ENCODE measurements at regions not wholly inside any gene's neighbourhood (a gene's known extent, or its start where the extent isn't known, plus 50 kb on each side); places are given as distances from the start of the nearest gene placed in this dataset.

DNA sequence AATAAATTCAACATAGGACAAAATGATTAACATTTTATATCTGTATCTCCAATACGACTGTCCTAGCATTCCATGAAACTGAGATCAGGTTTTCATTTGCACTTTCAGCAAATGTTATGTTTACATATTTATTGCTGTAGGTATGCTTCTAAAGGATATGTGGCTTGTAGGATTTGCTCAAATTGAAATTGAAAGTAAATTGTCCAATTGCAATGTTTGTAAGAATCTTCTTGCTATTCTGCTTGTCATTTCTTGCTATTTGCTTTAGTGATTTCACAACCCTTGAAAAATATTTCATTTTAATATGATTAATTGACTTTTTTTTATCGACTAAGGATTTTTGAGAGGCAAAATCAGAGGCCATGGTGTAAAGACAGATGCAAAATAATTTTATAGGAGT, 904.2 kb upstream of the RAG2 start:
- TF ChIP-seq KDM4B (CRISPR knock-in tag; IDR thresholded peaks at IDR 0.05) (no peak), EED (CRISPR knock-in tag; IDR thresholded peaks at IDR 0.05) (no peak), KLF9 (CRISPR knock-in tag; IDR thresholded peaks at IDR 0.05; ENCODE audit: low read depth) (no peak), TCF7 (IDR thresholded peaks at IDR 0.05; ENCODE audit: low read depth) (no peak), LCORL (IDR thresholded peaks at IDR 0.05) (no peak), LCORL (CRISPR knock-in tag; IDR thresholded peaks at IDR 0.05) (no peak), ZNF616 (CRISPR knock-in tag; IDR thresholded peaks at IDR 0.05; ENCODE audit: low read depth) (no peak)
- TF ChIP-seq, protein P1, sequence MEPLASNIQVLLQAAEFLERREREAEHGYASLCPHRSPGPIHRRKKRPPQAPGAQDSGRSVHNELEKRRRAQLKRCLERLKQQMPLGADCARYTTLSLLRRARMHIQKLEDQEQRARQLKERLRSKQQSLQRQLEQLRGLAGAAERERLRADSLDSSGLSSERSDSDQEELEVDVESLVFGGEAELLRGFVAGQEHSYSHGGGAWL (CRISPR knock-in tag; IDR thresholded peaks at IDR 0.05), result no peak
- TF ChIP-seq, protein P2, sequence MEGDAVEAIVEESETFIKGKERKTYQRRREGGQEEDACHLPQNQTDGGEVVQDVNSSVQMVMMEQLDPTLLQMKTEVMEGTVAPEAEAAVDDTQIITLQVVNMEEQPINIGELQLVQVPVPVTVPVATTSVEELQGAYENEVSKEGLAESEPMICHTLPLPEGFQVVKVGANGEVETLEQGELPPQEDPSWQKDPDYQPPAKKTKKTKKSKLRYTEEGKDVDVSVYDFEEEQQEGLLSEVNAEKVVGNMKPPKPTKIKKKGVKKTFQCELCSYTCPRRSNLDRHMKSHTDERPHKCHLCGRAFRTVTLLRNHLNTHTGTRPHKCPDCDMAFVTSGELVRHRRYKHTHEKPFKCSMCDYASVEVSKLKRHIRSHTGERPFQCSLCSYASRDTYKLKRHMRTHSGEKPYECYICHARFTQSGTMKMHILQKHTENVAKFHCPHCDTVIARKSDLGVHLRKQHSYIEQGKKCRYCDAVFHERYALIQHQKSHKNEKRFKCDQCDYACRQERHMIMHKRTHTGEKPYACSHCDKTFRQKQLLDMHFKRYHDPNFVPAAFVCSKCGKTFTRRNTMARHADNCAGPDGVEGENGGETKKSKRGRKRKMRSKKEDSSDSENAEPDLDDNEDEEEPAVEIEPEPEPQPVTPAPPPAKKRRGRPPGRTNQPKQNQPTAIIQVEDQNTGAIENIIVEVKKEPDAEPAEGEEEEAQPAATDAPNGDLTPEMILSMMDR (CRISPR knock-in tag; IDR thresholded peaks at IDR 0.05), result no peak
- TF ChIP-seq, protein P3, sequence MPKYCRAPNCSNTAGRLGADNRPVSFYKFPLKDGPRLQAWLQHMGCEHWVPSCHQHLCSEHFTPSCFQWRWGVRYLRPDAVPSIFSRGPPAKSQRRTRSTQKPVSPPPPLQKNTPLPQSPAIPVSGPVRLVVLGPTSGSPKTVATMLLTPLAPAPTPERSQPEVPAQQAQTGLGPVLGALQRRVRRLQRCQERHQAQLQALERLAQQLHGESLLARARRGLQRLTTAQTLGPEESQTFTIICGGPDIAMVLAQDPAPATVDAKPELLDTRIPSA (CRISPR knock-in tag; IDR thresholded peaks at IDR 0.05; ENCODE audit: borderline replicate concordance), result no peak
- TF ChIP-seq, protein P4, sequence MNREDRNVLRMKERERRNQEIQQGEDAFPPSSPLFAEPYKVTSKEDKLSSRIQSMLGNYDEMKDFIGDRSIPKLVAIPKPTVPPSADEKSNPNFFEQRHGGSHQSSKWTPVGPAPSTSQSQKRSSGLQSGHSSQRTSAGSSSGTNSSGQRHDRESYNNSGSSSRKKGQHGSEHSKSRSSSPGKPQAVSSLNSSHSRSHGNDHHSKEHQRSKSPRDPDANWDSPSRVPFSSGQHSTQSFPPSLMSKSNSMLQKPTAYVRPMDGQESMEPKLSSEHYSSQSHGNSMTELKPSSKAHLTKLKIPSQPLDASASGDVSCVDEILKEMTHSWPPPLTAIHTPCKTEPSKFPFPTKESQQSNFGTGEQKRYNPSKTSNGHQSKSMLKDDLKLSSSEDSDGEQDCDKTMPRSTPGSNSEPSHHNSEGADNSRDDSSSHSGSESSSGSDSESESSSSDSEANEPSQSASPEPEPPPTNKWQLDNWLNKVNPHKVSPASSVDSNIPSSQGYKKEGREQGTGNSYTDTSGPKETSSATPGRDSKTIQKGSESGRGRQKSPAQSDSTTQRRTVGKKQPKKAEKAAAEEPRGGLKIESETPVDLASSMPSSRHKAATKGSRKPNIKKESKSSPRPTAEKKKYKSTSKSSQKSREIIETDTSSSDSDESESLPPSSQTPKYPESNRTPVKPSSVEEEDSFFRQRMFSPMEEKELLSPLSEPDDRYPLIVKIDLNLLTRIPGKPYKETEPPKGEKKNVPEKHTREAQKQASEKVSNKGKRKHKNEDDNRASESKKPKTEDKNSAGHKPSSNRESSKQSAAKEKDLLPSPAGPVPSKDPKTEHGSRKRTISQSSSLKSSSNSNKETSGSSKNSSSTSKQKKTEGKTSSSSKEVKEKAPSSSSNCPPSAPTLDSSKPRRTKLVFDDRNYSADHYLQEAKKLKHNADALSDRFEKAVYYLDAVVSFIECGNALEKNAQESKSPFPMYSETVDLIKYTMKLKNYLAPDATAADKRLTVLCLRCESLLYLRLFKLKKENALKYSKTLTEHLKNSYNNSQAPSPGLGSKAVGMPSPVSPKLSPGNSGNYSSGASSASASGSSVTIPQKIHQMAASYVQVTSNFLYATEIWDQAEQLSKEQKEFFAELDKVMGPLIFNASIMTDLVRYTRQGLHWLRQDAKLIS (CRISPR knock-in tag; IDR thresholded peaks at IDR 0.05), result no peak

Data from HepG2 (cell line).